Right lobe of liver (tissue), 6 donors: ENCODE measurements at regions not wholly inside any gene's neighbourhood (a gene's known extent, or its start where the extent isn't known, plus 50 kb on each side); places are given as distances from the start of the nearest gene placed in this dataset.

ENCODE experiments used
- ATAC-seq, 4 donors: fragments of 200-7000 bp; cut with Tn5 transposase; one replicate each; pipeline ENCODE4 v1.9.1; 2020; ENCODE audit warnings: mild to moderate bottlenecking in 4 of 4, moderate library complexity in 4 of 4
- DNase-seq, 3 donors: peaks; one replicate each; pipeline ENCODE4 v3.0.0-alpha.2; 2020
- H3K27ac ChIP-seq, 3 donors: fragments of 200-600 bp; one replicate each; pipeline ENCODE4 v1.8.0; 2022
- H3K27me3 ChIP-seq, 2 donors: fragments of 200-600 bp; one replicate each; pipeline ENCODE4 v1.8.0; 2022
- H3K36me3 ChIP-seq, 4 donors: fragments of 200-600 bp; sonication (generic) in 1 of 4; one replicate each; pipeline versions ENCODE4 v1.5.1 to v1.8.0; 2017 to 2022; ENCODE audit warnings: control low read depth in 1 of 4
- H3K4me1 ChIP-seq, 4 donors: fragments of 200-600 bp; sonication (generic) in 1 of 4; one replicate each; pipeline versions ENCODE4 v1.5.1 to v1.8.0; 2017 to 2022; ENCODE audit warnings: control low read depth in 1 of 4
- H3K4me3 ChIP-seq, 3 donors: fragments of 200-600 bp; one replicate each; pipeline ENCODE4 v1.8.0; 2022
- H3K9me3 ChIP-seq, 4 donors: fragments of 200-600 bp; sonication (generic) in 1 of 4; one replicate each; pipeline versions ENCODE4 v1.5.1 to v1.8.0; 2017 to 2022; ENCODE audit warnings: control low read depth in 1 of 4
- POLR2A ChIP-seq: fragments of 450-650 bp; IDR thresholded peaks from one replicate; pipeline ENCODE4 v1.6.1; 2017; ENCODE audit warnings: antibody characterized with exemption, mild to moderate bottlenecking
- WGBS: methylation state at CpG from one replicate; pipeline ENCODE4 v1.1.6; 2018; ENCODE audit warnings: low coverage, low lambda C conversion rate; ENCODE audit not compliant: insufficient coverage; ENCODE audit errors: missing lambda C conversion rate; 5-methylcytosine and 5-hydroxymethylcytosine counted together
- intact Hi-C, 2 donors: fragments of 100-400 bp; cut with DNase I; formaldehyde crosslinking; loops; one replicate each; pipeline versions ENCODE4 v1.11.2 to v1.14.1; 2022
- TF ChIP-seq, protein P1 (sequence below), 4 donors: fragments of 200-600 bp in 3 of 4; fragments of 450-650 bp in 1 of 4; IDR thresholded peaks; one replicate each; pipeline versions ENCODE4 v1.5.1 to v1.8.0; 2016 to 2022; ENCODE audit warnings: antibody characterized with exemption in 4 of 4, mild to moderate bottlenecking in 2 of 4
- donor health status: DM: no; HTN: yes; CAD: no.
- donor health status: DM: no; HTN: no; CAD: no.
- donor health status: DM: no; HTN: no; CAD: no.
- donor health status: DM: no; HTN: yes; CAD: no.
- donor health status: DM: no; HTN: yes; CAD: no.

DNA sequence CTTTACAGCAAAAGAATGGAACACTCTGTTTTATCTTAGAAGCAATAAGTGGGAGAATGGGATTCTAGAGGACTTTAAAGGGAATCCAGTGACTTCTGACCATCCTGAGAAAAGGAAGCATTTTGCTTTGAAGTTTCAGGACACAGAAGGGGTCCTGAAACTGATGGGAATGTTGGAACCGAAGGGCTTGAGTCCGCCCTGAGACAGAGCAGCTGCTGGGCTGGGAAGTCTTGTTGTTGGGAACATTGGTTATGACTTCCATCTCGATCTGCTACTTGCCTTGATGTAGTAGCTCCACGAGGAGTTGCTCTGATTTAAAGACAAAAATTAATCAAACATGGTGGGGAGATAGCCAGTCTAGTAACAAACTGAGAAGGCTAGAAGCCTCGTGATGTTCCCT, 177.6 kb downstream of the JCAD start:
- WGBS = 82% methylated on average over 5 of the region's 5 CpGs
- DNase-seq (no peak), ATAC-seq (no peak)
- intact Hi-C loops = no loop called here
- Histone ChIP-seq H3K36me3 (no peaks in the 10 kb centered on the region), H3K9me3 (no peaks in the 10 kb centered on the region), H3K4me1 (no peaks in the 10 kb centered on the region), H3K27me3 (no peaks in the 10 kb centered on the region), H3K27ac (no peak overlapping the region), H3K4me3 (no peak overlapping the region)
- TF ChIP-seq, protein P1, sequence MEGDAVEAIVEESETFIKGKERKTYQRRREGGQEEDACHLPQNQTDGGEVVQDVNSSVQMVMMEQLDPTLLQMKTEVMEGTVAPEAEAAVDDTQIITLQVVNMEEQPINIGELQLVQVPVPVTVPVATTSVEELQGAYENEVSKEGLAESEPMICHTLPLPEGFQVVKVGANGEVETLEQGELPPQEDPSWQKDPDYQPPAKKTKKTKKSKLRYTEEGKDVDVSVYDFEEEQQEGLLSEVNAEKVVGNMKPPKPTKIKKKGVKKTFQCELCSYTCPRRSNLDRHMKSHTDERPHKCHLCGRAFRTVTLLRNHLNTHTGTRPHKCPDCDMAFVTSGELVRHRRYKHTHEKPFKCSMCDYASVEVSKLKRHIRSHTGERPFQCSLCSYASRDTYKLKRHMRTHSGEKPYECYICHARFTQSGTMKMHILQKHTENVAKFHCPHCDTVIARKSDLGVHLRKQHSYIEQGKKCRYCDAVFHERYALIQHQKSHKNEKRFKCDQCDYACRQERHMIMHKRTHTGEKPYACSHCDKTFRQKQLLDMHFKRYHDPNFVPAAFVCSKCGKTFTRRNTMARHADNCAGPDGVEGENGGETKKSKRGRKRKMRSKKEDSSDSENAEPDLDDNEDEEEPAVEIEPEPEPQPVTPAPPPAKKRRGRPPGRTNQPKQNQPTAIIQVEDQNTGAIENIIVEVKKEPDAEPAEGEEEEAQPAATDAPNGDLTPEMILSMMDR (IDR thresholded peaks at IDR 0.05) = no peak
- TF ChIP-seq POLR2A = no peak

DNA sequence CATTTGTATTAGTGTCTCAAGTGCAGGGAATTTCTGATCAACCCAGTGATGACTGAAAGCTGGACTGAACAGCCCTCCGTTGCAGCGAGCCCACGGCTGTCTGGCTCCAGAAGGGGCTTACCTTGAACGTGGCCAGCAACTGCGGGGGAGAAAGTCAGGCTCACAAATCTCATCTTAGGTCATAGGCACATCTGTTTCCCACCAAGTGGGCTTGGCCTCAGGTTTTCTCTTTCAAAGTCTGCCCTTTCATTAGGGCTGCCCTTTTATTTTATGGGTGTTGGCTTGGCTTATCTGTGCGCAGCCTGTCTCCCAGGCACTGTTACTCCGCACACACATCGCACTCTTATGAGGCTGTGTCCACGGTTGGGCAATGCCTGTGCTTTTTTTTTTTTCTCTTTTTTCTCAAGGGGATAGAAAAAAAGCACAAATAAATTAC, 178.0 kb downstream of the JCAD start:
- no peak for DNase-seq
- H3K4me3 ChIP-seq = no peak overlapping the region
- no peak overlapping the region for H3K27ac ChIP-seq
- intact Hi-C loops = no loop called here
- 83% methylated on average over 7 of the region's 9 CpGs for WGBS
- TF ChIP-seq POLR2A = no peak
- TF ChIP-seq, protein P1 (IDR thresholded peaks at IDR 0.05) = no peak
- no peaks in the 10 kb centered on the region for H3K9me3 ChIP-seq
- no peaks in the 10 kb centered on the region for H3K27me3 ChIP-seq
- no peaks in the 10 kb centered on the region for H3K36me3 ChIP-seq
- no peaks in the 10 kb centered on the region for H3K4me1 ChIP-seq
- no peak for ATAC-seq

DNA sequence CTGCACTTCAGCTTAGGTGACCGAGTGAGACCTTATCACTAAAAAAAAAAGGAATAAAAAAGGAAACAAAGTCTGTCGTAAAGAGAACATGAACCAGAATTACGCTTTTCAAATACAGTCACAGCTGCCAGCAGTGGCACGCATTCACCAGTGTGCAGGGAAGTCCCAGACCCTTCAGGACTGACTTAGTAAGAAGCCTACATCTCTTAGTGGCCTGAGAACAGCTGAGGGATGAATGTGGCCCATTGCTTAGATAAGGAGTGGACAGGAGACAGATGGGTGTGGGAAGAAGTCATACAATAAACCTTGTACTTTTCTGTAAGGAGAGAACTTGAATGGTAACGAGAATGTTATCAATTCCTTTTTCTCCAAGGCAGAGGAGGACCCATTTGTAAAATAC, 178.5 kb downstream of the JCAD start:
- ATAC-seq = no peak
- no peaks in the 10 kb centered on the region for H3K9me3 ChIP-seq
- 70% methylated on average over 5 of the region's 5 CpGs for WGBS
- DNase-seq = no peak
- no peaks in the 10 kb centered on the region for H3K27me3 ChIP-seq
- intact Hi-C loops = no loop called here
- no peak for TF ChIP-seq POLR2A
- TF ChIP-seq, protein P1 (IDR thresholded peaks at IDR 0.05) = no peak
- H3K4me3 ChIP-seq = no peak overlapping the region
- H3K27ac ChIP-seq = no peak overlapping the region
- H3K4me1 ChIP-seq = no peaks in the 10 kb centered on the region
- no peaks in the 10 kb centered on the region for H3K36me3 ChIP-seq

DNA sequence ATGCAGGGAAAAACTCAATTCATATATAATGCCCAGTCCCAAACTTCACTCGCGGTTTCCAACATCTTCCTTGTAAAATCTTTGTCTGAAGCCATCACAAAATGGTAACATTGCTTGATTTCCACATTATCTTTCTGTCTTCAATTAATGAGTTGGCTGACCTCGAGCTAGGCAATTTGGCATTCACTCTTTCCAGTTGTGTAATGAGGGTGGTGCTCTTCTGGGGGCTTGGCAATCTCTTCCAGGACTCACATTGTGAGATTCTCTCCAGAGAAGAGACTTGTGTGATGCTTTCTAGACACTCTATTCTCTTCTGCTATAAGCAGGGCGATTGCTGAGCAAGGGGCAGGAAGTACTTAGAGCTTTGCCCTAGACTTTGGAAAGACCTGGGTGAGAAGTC, 179.5 kb downstream of the JCAD start:
- intact Hi-C loops = no loop called here
- 79% methylated on average over 4 of the region's 4 CpGs for WGBS
- no peak for ATAC-seq
- no peak overlapping the region for H3K27ac ChIP-seq
- no peak for DNase-seq
- no peaks in the 10 kb centered on the region for H3K36me3 ChIP-seq
- no peaks in the 10 kb centered on the region for H3K27me3 ChIP-seq
- no peaks in the 10 kb centered on the region for H3K9me3 ChIP-seq
- H3K4me3 ChIP-seq = no peak overlapping the region
- no peaks in the 10 kb centered on the region for H3K4me1 ChIP-seq
- TF ChIP-seq POLR2A = no peak
- TF ChIP-seq, protein P1 (IDR thresholded peaks at IDR 0.05) = no peak

DNA sequence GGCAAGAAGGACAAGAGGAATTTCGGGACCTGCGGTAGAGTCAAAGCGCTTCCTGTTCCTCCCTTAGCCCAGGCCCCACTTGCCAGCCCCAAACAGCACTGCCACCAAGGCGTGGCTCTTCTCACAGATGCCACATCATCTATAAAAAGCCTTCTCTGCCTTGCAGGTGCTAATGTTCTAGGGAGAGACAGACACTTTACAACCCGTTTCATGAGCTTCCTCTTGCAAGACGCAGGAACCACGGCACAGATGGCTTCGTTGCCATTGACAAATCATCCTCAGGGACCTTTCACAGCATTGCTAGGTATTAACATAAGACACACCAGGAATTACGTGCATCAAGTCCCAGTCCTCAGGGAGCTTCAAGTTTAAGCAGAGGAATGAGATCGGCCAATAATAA, 180.9 kb downstream of the JCAD start:
- no peaks in the 10 kb centered on the region for H3K4me1 ChIP-seq
- ATAC-seq (no peak), DNase-seq (no peak)
- no peak overlapping the region for H3K4me3 ChIP-seq
- H3K9me3 ChIP-seq = no peaks in the 10 kb centered on the region
- 56% methylated on average over 10 of the region's 10 CpGs for WGBS
- H3K36me3 ChIP-seq = no peaks in the 10 kb centered on the region
- intact Hi-C loops = no loop called here
- no peak for TF ChIP-seq POLR2A
- TF ChIP-seq, protein P1 (IDR thresholded peaks at IDR 0.05) = no peak
- no peaks in the 10 kb centered on the region for H3K27me3 ChIP-seq
- no peak overlapping the region for H3K27ac ChIP-seq
